HG03457 (cell line): ENCODE measurements at regions not wholly inside any gene's neighbourhood (a gene's known extent, or its start where the extent isn't known, plus 50 kb on each side); places are given as distances from the start of the nearest gene placed in this dataset.
"Not testable (repeated sequence)": the region's sequence is repeated elsewhere in the genome, so short reads cannot be mapped to it uniquely, and the experiment has no call there.

Experiments
- ATAC-seq: cut with Tn5 transposase; IDR thresholded peaks from one replicate; pipeline ENCODE4 v1.9.1; 2021; ENCODE audit warnings: moderate number of reproducible peaks; ENCODE audit not compliant: unreplicated experiment

GRCh38 chr17:20896153-20896649 is 146.6 kb downstream of the USP22 start:
- ATAC-seq, result no peak

- ATAC-seq, result not testable (repeated sequence)
Measured at GRCh38 chr17:20898726-20899125, 144.1 kb downstream of the USP22 start.

- ATAC-seq, result not testable (repeated sequence)
Measured at GRCh38 chr17:20902496-20902895, 140.3 kb downstream of the USP22 start.

- not testable (repeated sequence) for ATAC-seq
Measured at GRCh38 chr17:20903549-20903948, 139.3 kb downstream of the USP22 start.

GRCh38 chr17:20908313-20909267 is 134.2 kb downstream of the USP22 start:
- ATAC-seq, result no peak

- ATAC-seq, result no peak
Measured at GRCh38 chr17:20914658-20915057, 128.2 kb downstream of the USP22 start.

GRCh38 chr17:20916383-20916782 is 126.4 kb downstream of the USP22 start:
- no peak for ATAC-seq

- not testable (repeated sequence) for ATAC-seq
Measured at GRCh38 chr17:20917610-20918306, 125.1 kb downstream of the USP22 start.

GRCh38 chr17:20920095-20920814 is 122.6 kb downstream of the USP22 start:
- ATAC-seq, result no peak

- no peak for ATAC-seq
Measured at GRCh38 chr17:20920815-20921199, 122.0 kb downstream of the USP22 start.

- ATAC-seq, result no peak
Measured at GRCh38 chr17:20922128-20922670, 120.6 kb downstream of the USP22 start.

GRCh38 chr17:20924306-20924705 is 118.5 kb downstream of the USP22 start:
- ATAC-seq, result no peak

GRCh38 chr17:20925091-20925490 is 117.7 kb downstream of the USP22 start:
- ATAC-seq, result no peak

GRCh38 chr17:20925954-20926353 is 116.9 kb downstream of the USP22 start:
- no peak for ATAC-seq

- ATAC-seq, result no peak
Measured at GRCh38 chr17:20926532-20926931, 116.3 kb downstream of the USP22 start.

- ATAC-seq, result no peak
Measured at GRCh38 chr17:20927308-20927977, 115.4 kb downstream of the USP22 start.

GRCh38 chr17:20929334-20929733 is 113.5 kb downstream of the USP22 start:
- no peak for ATAC-seq

- no peak for ATAC-seq
Measured at GRCh38 chr17:20930081-20930760, 112.6 kb downstream of the USP22 start.

GRCh38 chr17:20933040-20933439 is 109.8 kb downstream of the USP22 start:
- not testable (repeated sequence) for ATAC-seq

- ATAC-seq, result no peak
Measured at GRCh38 chr17:20934288-20934687, 108.5 kb downstream of the USP22 start.
